Fibroblast of lung (primary cell): ENCODE measurements at regions not wholly inside any gene's neighbourhood (a gene's known extent, or its start where the extent isn't known, plus 50 kb on each side); places are given as distances from the start of the nearest gene placed in this dataset.

Experiments
- DNase-seq, 2 donors: peaks; one replicate each; pipeline versions ENCODE4 v3.0.0 to v3.0.0-alpha.2; 2010; ENCODE audit warnings: low read depth in 2 of 2
- H2AFZ ChIP-seq: 2 replicates; pipeline ENCODE4 v1.5.1; 2012; ENCODE audit warnings: low read length, control low read depth, inconsistent platforms
- H3K27ac ChIP-seq: 2 replicates; pipeline ENCODE4 v1.5.1; 2011; ENCODE audit warnings: low read length, control low read depth; ENCODE audit not compliant: insufficient read depth
- H3K27me3 ChIP-seq: 2 replicates; pipeline ENCODE4 v1.5.1; 2011; ENCODE audit warnings: mild to moderate bottlenecking, low read length; ENCODE audit not compliant: control insufficient read depth, insufficient read depth
- H3K36me3 ChIP-seq: 2 replicates; pipeline ENCODE4 v1.5.1; 2011; ENCODE audit warnings: low read length; ENCODE audit not compliant: control insufficient read depth, insufficient read depth
- H3K4me1 ChIP-seq: 2 replicates; pipeline ENCODE4 v1.5.1; 2011; ENCODE audit warnings: low read length; ENCODE audit not compliant: control insufficient read depth, insufficient read depth; ENCODE audit errors: extremely low read depth
- H3K4me2 ChIP-seq: 2 replicates; pipeline ENCODE4 v1.5.1; 2011; ENCODE audit warnings: low read length, control low read depth; ENCODE audit not compliant: insufficient read depth; ENCODE audit errors: extremely low read depth
- H3K4me3 ChIP-seq, 4 experiments: fragments of 200-600 bp in 1 of 4; sonication (generic) in 1 of 4; replicated peaks in 1 of 4; 2 replicates each; pipeline ENCODE4 v1.5.1; 2011 to 2016; ENCODE audit warnings: low read length in 4 of 4, low read depth in 3 of 4, mild to moderate bottlenecking in 3 of 4, control low read depth in 2 of 4, inconsistent platforms in 1 of 4, mixed read lengths in 1 of 4; ENCODE audit not compliant: insufficient read depth in 1 of 4; ENCODE audit errors: control extremely low read depth in 1 of 4
- H3K79me2 ChIP-seq: 2 replicates; pipeline ENCODE4 v1.5.1; 2012; ENCODE audit warnings: mild to moderate bottlenecking, low read length, inconsistent platforms; ENCODE audit not compliant: control insufficient read depth, insufficient read depth
- H3K9ac ChIP-seq: 2 replicates; pipeline ENCODE4 v1.5.1; 2011; ENCODE audit warnings: mild to moderate bottlenecking, low read length, control low read depth; ENCODE audit not compliant: insufficient read depth
- H3K9me3 ChIP-seq: 2 replicates; pipeline ENCODE4 v1.5.1; 2012; ENCODE audit warnings: low read depth, low read length; ENCODE audit not compliant: control insufficient read depth, insufficient read depth
- H4K20me1 ChIP-seq: 2 replicates; pipeline ENCODE4 v1.5.1; 2011; ENCODE audit warnings: low read length; ENCODE audit not compliant: control insufficient read depth, insufficient read depth; ENCODE audit errors: extremely low read depth
- CTCF ChIP-seq, 2 donors: IDR thresholded peaks in 1 of 2; conservative IDR thresholded peaks in 1 of 2; 1 replicate in 1 of 2; 2 replicates in 1 of 2; pipeline ENCODE4 v1.5.1; 2011 to 2012; ENCODE audit warnings: low read length in 2 of 2, control low read depth in 1 of 2, inconsistent platforms in 1 of 2, low read depth in 1 of 2, mild to moderate bottlenecking in 1 of 2
- EZH2 ChIP-seq: IDR thresholded peaks from 2 replicates; pipeline ENCODE4 v1.5.1; 2012; ENCODE audit warnings: low read length, control low read depth, mild to moderate bottlenecking; ENCODE audit errors: missing control alignments

- H3K4me1 ChIP-seq = no peaks in the 10 kb centered on the region
- no peaks in the 10 kb centered on the region for H3K36me3 ChIP-seq
- no peak overlapping the region for H3K4me3 ChIP-seq
- no peak overlapping the region for H2AFZ ChIP-seq
- H3K79me2 ChIP-seq = no peaks in the 10 kb centered on the region
- no peaks in the 10 kb centered on the region for H4K20me1 ChIP-seq
- H3K9ac ChIP-seq = no peak overlapping the region
- no peak for DNase-seq
- TF ChIP-seq CTCF (conservative IDR thresholded peaks at IDR 0.05 in 1 of 2, IDR thresholded peaks at IDR 0.05 in 1 of 2; ENCODE audit: low read depth in 1 of 2, low read length in 2 of 2) (no peak), EZH2 (no peak)
- no peak overlapping the region for H3K27ac ChIP-seq
- H3K9me3 ChIP-seq = no peaks in the 10 kb centered on the region
- H3K27me3 ChIP-seq = no peaks in the 10 kb centered on the region
- H3K4me2 ChIP-seq = no peak overlapping the region
These were observed 247.6 kb downstream of the SMAD2 start for GRCh38 chr18:47682876-47683275.

- H3K36me3 ChIP-seq = no peaks in the 10 kb centered on the region
- H3K27me3 ChIP-seq = no peaks in the 10 kb centered on the region
- H2AFZ ChIP-seq = no peak overlapping the region
- H3K4me3 ChIP-seq = no peak overlapping the region
- H3K9me3 ChIP-seq = no peaks in the 10 kb centered on the region
- H4K20me1 ChIP-seq = no peaks in the 10 kb centered on the region
- H3K27ac ChIP-seq = no peak overlapping the region
- H3K9ac ChIP-seq = no peak overlapping the region
- H3K79me2 ChIP-seq = no peaks in the 10 kb centered on the region
- TF ChIP-seq CTCF (conservative IDR thresholded peaks at IDR 0.05 in 1 of 2, IDR thresholded peaks at IDR 0.05 in 1 of 2; ENCODE audit: low read depth in 1 of 2, low read length in 2 of 2) (no peak), EZH2 (no peak)
- no peak overlapping the region for H3K4me2 ChIP-seq
- no peaks in the 10 kb centered on the region for H3K4me1 ChIP-seq
- no peak for DNase-seq
These were observed 250.0 kb downstream of the SMAD2 start for GRCh38 chr18:47680488-47680887.

GRCh38 chr18:47679864-47680263, 250.6 kb downstream of the SMAD2 start:
- no peak overlapping the region for H3K9ac ChIP-seq
- no peaks in the 10 kb centered on the region for H3K9me3 ChIP-seq
- no peaks in the 10 kb centered on the region for H3K79me2 ChIP-seq
- H3K36me3 ChIP-seq = no peaks in the 10 kb centered on the region
- H3K4me3 ChIP-seq = no peak overlapping the region
- H3K27me3 ChIP-seq = no peaks in the 10 kb centered on the region
- no peaks in the 10 kb centered on the region for H3K4me1 ChIP-seq
- no peaks in the 10 kb centered on the region for H4K20me1 ChIP-seq
- H2AFZ ChIP-seq = no peak overlapping the region
- TF ChIP-seq EZH2 = no peak
- TF ChIP-seq CTCF (conservative IDR thresholded peaks at IDR 0.05 in 1 of 2, IDR thresholded peaks at IDR 0.05 in 1 of 2; ENCODE audit: low read depth in 1 of 2, low read length in 2 of 2) = no peak
- no peak for DNase-seq
- no peak overlapping the region for H3K4me2 ChIP-seq
- no peak overlapping the region for H3K27ac ChIP-seq
